GM12878 (cell line): ENCODE measurements at regions not wholly inside any gene's neighbourhood (a gene's known extent, or its start where the extent isn't known, plus 50 kb on each side); places are given as distances from the start of the nearest gene placed in this dataset.

Experiments
- ATAC-seq: fragments of 200-7000 bp; cut with Tn5 transposase; 3 replicates; pipeline ENCODE4 v1.9.1; 2020; ENCODE audit warnings: mild to moderate bottlenecking, moderate library complexity
- BruUV-seq: library from RNA; stranded (reverse); fragments of 400-500 nt; replicated peaks from 2 replicates; lab custom pipeline; 2021; lab: Mats Ljungman, UMichigan
- CTCF ChIA-PET: fragments of 300-600 bp; sonication (Branson Sonifier 250); formaldehyde crosslinking; extraction: SDS; loops from one replicate; lab custom pipeline; 2021; ENCODE audit warnings: inconsistent platforms; lab: Yijun Ruan, JAX
- POLR2A ChIA-PET: fragments of 350-600 bp; formaldehyde crosslinking; extraction: SDS; loops from one replicate; lab custom pipeline; 2021; ENCODE audit warnings: inconsistent platforms; lab: Charles Lee
- RAD21 ChIA-PET: fragments of 300-600 bp; sonication (Branson Sonifier 250); formaldehyde crosslinking; loops from one replicate; lab custom pipeline; 2023; ENCODE audit warnings: antibody characterized with exemption; ENCODE audit not compliant: unreplicated experiment; lab: Charles Lee
- SMC1A ChIA-PET: fragments of 300-600 bp; sonication (Branson Sonifier 250); formaldehyde crosslinking; loops from one replicate; lab custom pipeline; 2023; ENCODE audit not compliant: unreplicated experiment, uncharacterized antibody; lab: Charles Lee
- DNase-seq: peaks from one replicate; pipeline ENCODE4 v3.0.0-alpha.2; 2011; ENCODE audit warnings: low read depth, low spot score
- FAIRE-seq: peaks from 3 replicates; lab custom pipeline; 2011; peaks lifted over from hg19 to GRCh38; lab: Jason Lieb, UNC
- H2AFZ ChIP-seq: 2 replicates; pipeline ENCODE4 v1.6.0; 2011; ENCODE audit warnings: low read depth, low read length, control low read depth; ENCODE audit not compliant: control insufficient read depth
- H3K27ac ChIP-seq: 2 replicates; pipeline ENCODE4 v1.5.1; 2011; ENCODE audit warnings: control low read depth; ENCODE audit not compliant: control insufficient read depth, insufficient read depth
- H3K27me3 ChIP-seq, 2 experiments: replicated peaks in 1 of 2; 2 replicates each; pipeline versions ENCODE4 v1.6.0 to v1.6.1; 2011; ENCODE audit warnings: low read length in 1 of 2; ENCODE audit not compliant: control insufficient read depth in 2 of 2, insufficient read depth in 2 of 2
- H3K36me3 ChIP-seq, 2 experiments: 2 replicates each; pipeline ENCODE4 v1.5.1; 2011; ENCODE audit warnings: low read length in 1 of 2; ENCODE audit not compliant: control insufficient read depth in 2 of 2, insufficient read depth in 2 of 2
- H3K4me1 ChIP-seq: 2 replicates; pipeline ENCODE4 v1.6.1; 2011; ENCODE audit warnings: mild to moderate bottlenecking, low read length, moderate library complexity, mixed read lengths; ENCODE audit not compliant: control insufficient read depth, insufficient read depth
- H3K4me2 ChIP-seq: 2 replicates; pipeline ENCODE4 v1.6.0; 2011; ENCODE audit warnings: control low read depth; ENCODE audit not compliant: control insufficient read depth, insufficient read depth
- H3K4me3 ChIP-seq: fragments of 200-600 bp; sonication (generic); 2 replicates; pipeline ENCODE4 v1.5.1; 2016
- H3K79me2 ChIP-seq: 2 replicates; pipeline ENCODE4 v1.6.0; 2011; ENCODE audit warnings: low read length; ENCODE audit not compliant: control insufficient read depth, insufficient read depth
- H3K9ac ChIP-seq: 2 replicates; pipeline ENCODE4 v1.8.0; 2011; ENCODE audit warnings: low read length, control low read depth, mixed read lengths; ENCODE audit not compliant: control insufficient read depth, insufficient read depth
- H3K9me3 ChIP-seq: replicated peaks from 3 replicates; pipeline ENCODE4 v1.5.1; 2011; ENCODE audit warnings: mild to moderate bottlenecking, low read length; ENCODE audit not compliant: control insufficient read depth, insufficient read depth
- H4K20me1 ChIP-seq: 2 replicates; pipeline ENCODE4 v1.6.0; 2011; ENCODE audit not compliant: control insufficient read depth, insufficient read depth
- BRCA1 ChIP-seq: IDR thresholded peaks from 2 replicates; pipeline ENCODE4 v1.6.1; 2011; ENCODE audit warnings: low read depth, low read length, improper control_type of control experiment
- RBBP5 ChIP-seq: fragments of 200-600 bp; sonication (generic); conservative IDR thresholded peaks from 2 replicates; pipeline ENCODE4 v1.6.1; 2016
- WGBS: methylation state at CpG from one replicate; pipeline ENCODE4 v1.1.6; 2016; ENCODE audit warnings: low lambda C conversion rate; ENCODE audit not compliant: insufficient replicate concordance, insufficient coverage; ENCODE audit errors: missing lambda C conversion rate; 5-methylcytosine and 5-hydroxymethylcytosine counted together
- in situ Hi-C: fragments of 300-500 bp; cut with MboI; formaldehyde crosslinking; loops from 9 replicates; pipeline ENCODE4 v1.14.3; 2018; ENCODE audit warnings: mixed read lengths
- intact Hi-C: fragments of 100-400 bp; cut with micrococcal nuclease; formaldehyde crosslinking; loops from one replicate; pipeline ENCODE4 v1.14.2; 2022; ENCODE audit not compliant: unreplicated experiment

- no TSS peak for BruUV-seq
- Histone ChIP-seq H2AFZ (no peak overlapping the region), H3K79me2 (no peaks in the 10 kb centered on the region), H4K20me1 (no peaks in the 10 kb centered on the region), H3K9ac (no peak overlapping the region), H3K27me3 (no peaks in the 10 kb centered on the region), H3K9me3 (no peaks in the 10 kb centered on the region), H3K36me3 (no peaks in the 10 kb centered on the region), H3K4me3 (no peak overlapping the region), H3K4me2 (no peak overlapping the region), H3K27ac (no peak overlapping the region), H3K4me1 (no peaks in the 10 kb centered on the region)
- WGBS = 0% methylated on average over 1 of the region's 1 CpG
- in situ Hi-C loops (no loop called here), intact Hi-C loops (no loop called here)
- ATAC-seq (no peak; the same call in 2 of the 3 replicates), DNase-seq (no peak), FAIRE-seq (no peak)
- ChIA-PET SMC1A (no interaction called here), POLR2A (no interaction called here), CTCF (interaction anchor here (1.1 kb wide), 1 partner anchor 30 kb away, joined by 3 read pairs; no protein-coding TSS in a partner anchor), RAD21 (interaction anchor here (0.9 kb wide), 1 partner anchor 33 kb away, joined by 3 read pairs; no protein-coding TSS in a partner anchor)
- TF ChIP-seq BRCA1 = no peak
Observed at GRCh38 chr3:5456199-5456598, 268.7 kb downstream of the EDEM1 start.

GRCh38 chr3:5458526-5458925, 271.0 kb downstream of the EDEM1 start:
- no peaks in the 10 kb centered on the region for H3K36me3 ChIP-seq
- H3K27me3 ChIP-seq = no peaks in the 10 kb centered on the region
- intact Hi-C loops = no loop called here
- no peak for TF ChIP-seq RBBP5
- H3K79me2 ChIP-seq = no peaks in the 10 kb centered on the region
- no peak overlapping the region for H3K27ac ChIP-seq
- no peaks in the 10 kb centered on the region for H3K4me1 ChIP-seq
- FAIRE-seq (no peak), ATAC-seq (no peak), DNase-seq (no peak)
- no peak overlapping the region for H3K9ac ChIP-seq
- H4K20me1 ChIP-seq = no peaks in the 10 kb centered on the region
- BruUV-seq = no TSS peak
- ChIA-PET SMC1A (no interaction called here), CTCF (interaction anchor here (1.5 kb wide), 1 partner anchor 10 kb away, joined by 4 read pairs; no protein-coding TSS in a partner anchor), RAD21 (no interaction called here), POLR2A (no interaction called here)
- no peak overlapping the region for H3K4me2 ChIP-seq
- no peaks in the 10 kb centered on the region for H3K9me3 ChIP-seq
- no peak overlapping the region for H2AFZ ChIP-seq
- in situ Hi-C loops = no loop called here
- H3K4me3 ChIP-seq = no peak overlapping the region
